WTC11 (cell line): ENCODE measurements at regions not wholly inside any gene's neighbourhood (a gene's known extent, or its start where the extent isn't known, plus 50 kb on each side); places are given as distances from the start of the nearest gene placed in this dataset.

ENCODE experiments used
- ATAC-seq: fragments of 200-7000 bp; cut with Tn5 transposase; 2 replicates; pipeline ENCODE4 v1.10.0; 2021; ENCODE audit warnings: mild to moderate bottlenecking, moderate library complexity
- CTCF ChIA-PET: fragments of 300-600 bp; sonication (Branson Sonifier 250); formaldehyde crosslinking; loops from one replicate; lab custom pipeline; 2021; ENCODE audit warnings: antibody characterized with exemption; lab: Charles Lee
- POLR2A ChIA-PET: fragments of 350-600 bp; sonication (Branson Sonifier 250); formaldehyde crosslinking; loops from one replicate; lab custom pipeline; 2021; ENCODE audit warnings: antibody characterized with exemption; lab: Charles Lee
- DNase-seq: peaks from one replicate; pipeline ENCODE4 v3.0.0; 2021; ENCODE audit warnings: low spot score
- H3K27ac Mint-ChIP-seq: 2 replicates; pipeline ENCODE4 v1.8.0; 2021; ENCODE audit warnings: mixed read lengths
- H3K27me3 Mint-ChIP-seq: 2 replicates; pipeline ENCODE4 v1.8.0; 2021; ENCODE audit warnings: low read depth, mild to moderate bottlenecking, moderate library complexity, mixed read lengths
- H3K36me3 Mint-ChIP-seq: 2 replicates; pipeline ENCODE4 v1.8.0; 2021; ENCODE audit warnings: mixed read lengths
- H3K4me1 Mint-ChIP-seq: 2 replicates; pipeline ENCODE4 v1.8.0; 2022; ENCODE audit warnings: mixed read lengths
- H3K4me3 Mint-ChIP-seq: 2 replicates; pipeline ENCODE4 v1.8.0; 2021; ENCODE audit warnings: mild to moderate bottlenecking, moderate library complexity, mixed read lengths
- H3K9me3 Mint-ChIP-seq: 2 replicates; pipeline ENCODE4 v1.8.0; 2021; ENCODE audit warnings: mixed read lengths
- CREB1 ChIP-seq: sonication (generic); formaldehyde crosslinking; IDR thresholded peaks from 2 replicates; pipeline ENCODE4 v1.8.0; 2023; ENCODE audit warnings: mild to moderate bottlenecking, missing genetic modification reagents
- ETV6 ChIP-seq: sonication (generic); formaldehyde crosslinking; IDR thresholded peaks from 2 replicates; pipeline ENCODE4 v1.8.1; 2022; ENCODE audit warnings: mild to moderate bottlenecking, missing genetic modification reagents
- FOXK1 ChIP-seq: sonication (generic); formaldehyde crosslinking; IDR thresholded peaks from 2 replicates; pipeline ENCODE4 v1.8.0; 2022; ENCODE audit warnings: mild to moderate bottlenecking, moderate library complexity, missing genetic modification reagents
- FOXP1 ChIP-seq: sonication (generic); formaldehyde crosslinking; IDR thresholded peaks from 2 replicates; pipeline ENCODE4 v1.8.0; 2022; ENCODE audit warnings: missing genetic modification reagents, mild to moderate bottlenecking, moderate library complexity, borderline replicate concordance
- NR1H2 ChIP-seq: sonication (generic); formaldehyde crosslinking; IDR thresholded peaks from 2 replicates; pipeline ENCODE4 v1.9.0; 2021; ENCODE audit warnings: mild to moderate bottlenecking, moderate library complexity, missing genetic modification reagents
- NR2C2 ChIP-seq: sonication (generic); formaldehyde crosslinking; IDR thresholded peaks from 2 replicates; pipeline ENCODE4 v1.8.0; 2022; ENCODE audit warnings: mild to moderate bottlenecking, missing genetic modification reagents
- OVOL2 ChIP-seq: fragments of 250-450 bp; sonication (Bioruptor Pico); IDR thresholded peaks from 2 replicates; pipeline ENCODE4 v1.9.0; 2021; ENCODE audit warnings: mild to moderate bottlenecking, borderline replicate concordance
- PRRX2 ChIP-seq: fragments of 250-450 bp; sonication (Bioruptor Pico); IDR thresholded peaks from 2 replicates; pipeline ENCODE4 v1.8.0; 2021; ENCODE audit warnings: mild to moderate bottlenecking
- RORB ChIP-seq: fragments of 250-450 bp; sonication (Bioruptor Pico); IDR thresholded peaks from 2 replicates; pipeline ENCODE4 v1.9.0; 2021; ENCODE audit warnings: mild to moderate bottlenecking
- ZBTB21 ChIP-seq: sonication (generic); formaldehyde crosslinking; IDR thresholded peaks from 2 replicates; pipeline ENCODE4 v1.8.1; 2023; ENCODE audit warnings: mild to moderate bottlenecking, missing genetic modification reagents, borderline replicate concordance
- ZNF232 ChIP-seq: sonication (generic); formaldehyde crosslinking; IDR thresholded peaks from 2 replicates; pipeline ENCODE4 v1.8.0; 2022; ENCODE audit warnings: mild to moderate bottlenecking, missing genetic modification reagents
- ZNF263 ChIP-seq: sonication (generic); formaldehyde crosslinking; IDR thresholded peaks from 2 replicates; pipeline ENCODE4 v1.8.1; 2022; ENCODE audit warnings: low read depth, mild to moderate bottlenecking, moderate library complexity, missing genetic modification reagents
- TF ChIP-seq, protein P1 (sequence below): sonication (generic); formaldehyde crosslinking; IDR thresholded peaks from 2 replicates; pipeline ENCODE4 v1.8.1; 2023; ENCODE audit warnings: mild to moderate bottlenecking, missing genetic modification reagents, moderate library complexity
- TF ChIP-seq, protein P2 (sequence below): sonication (generic); formaldehyde crosslinking; IDR thresholded peaks from 2 replicates; pipeline ENCODE4 v1.8.1; 2022; ENCODE audit warnings: low read depth, mild to moderate bottlenecking, moderate library complexity, missing genetic modification reagents, borderline replicate concordance
- TF ChIP-seq, protein P3 (sequence below): sonication (generic); formaldehyde crosslinking; IDR thresholded peaks from 2 replicates; pipeline ENCODE4 v1.8.1; 2022; ENCODE audit warnings: mild to moderate bottlenecking, missing genetic modification reagents, moderate library complexity, borderline replicate concordance
- TF ChIP-seq, protein P4 (sequence below): sonication (generic); formaldehyde crosslinking; IDR thresholded peaks from 2 replicates; pipeline ENCODE4 v1.8.1; 2022; ENCODE audit warnings: mild to moderate bottlenecking, moderate library complexity, missing genetic modification reagents
- TF ChIP-seq, protein P5 (sequence below): sonication (generic); formaldehyde crosslinking; IDR thresholded peaks from 2 replicates; pipeline ENCODE4 v1.8.0; 2023; ENCODE audit warnings: missing genetic modification reagents
- TF ChIP-seq, protein P6 (sequence below): sonication (generic); formaldehyde crosslinking; IDR thresholded peaks from 2 replicates; pipeline ENCODE4 v1.8.1; 2022; ENCODE audit warnings: low read depth, missing genetic modification reagents, borderline replicate concordance
- TF ChIP-seq, protein P7 (sequence below): sonication (generic); formaldehyde crosslinking; IDR thresholded peaks from 2 replicates; pipeline ENCODE4 v1.8.0; 2022; ENCODE audit warnings: mild to moderate bottlenecking, missing genetic modification reagents
- TF ChIP-seq, protein P8 (sequence below): fragments of 250-450 bp; sonication (Bioruptor Pico); conservative IDR thresholded peaks from 2 replicates; pipeline ENCODE4 v1.9.0; 2021; ENCODE audit warnings: mild to moderate bottlenecking
- TF ChIP-seq, protein P9 (sequence below): fragments of 200-600 bp; IDR thresholded peaks from 2 replicates; pipeline ENCODE4 v1.8.0; 2022; ENCODE audit warnings: antibody characterized with exemption
- TF ChIP-seq, protein P10 (sequence below): sonication (generic); formaldehyde crosslinking; IDR thresholded peaks from 2 replicates; pipeline ENCODE4 v1.8.0; 2022; ENCODE audit warnings: mild to moderate bottlenecking, missing genetic modification reagents
- TF ChIP-seq, protein P11 (sequence below): sonication (generic); formaldehyde crosslinking; IDR thresholded peaks from 2 replicates; pipeline ENCODE4 v1.8.1; 2023; ENCODE audit warnings: mild to moderate bottlenecking, missing genetic modification reagents

DNA sequence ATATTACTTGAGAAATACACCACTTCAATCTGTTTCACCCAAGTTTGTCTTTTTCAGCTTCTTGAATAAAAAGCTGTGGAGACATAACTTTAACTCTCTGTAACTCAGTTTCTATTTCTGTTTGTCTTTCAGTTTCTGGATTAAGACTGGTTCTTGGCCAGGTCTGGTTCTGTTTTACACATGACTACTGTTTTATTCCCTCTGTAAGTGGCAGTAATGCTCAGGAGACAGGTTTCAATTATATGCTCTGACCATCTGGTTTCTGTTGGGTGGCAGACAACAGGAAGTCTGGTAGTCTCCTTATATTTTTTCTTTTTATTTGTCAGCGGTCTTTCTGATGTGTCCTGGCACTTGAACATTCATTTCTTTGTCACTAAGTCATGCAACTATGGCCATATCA is 102.9 kb downstream of the RPS29 start (continued):
- TF ChIP-seq, protein P1, sequence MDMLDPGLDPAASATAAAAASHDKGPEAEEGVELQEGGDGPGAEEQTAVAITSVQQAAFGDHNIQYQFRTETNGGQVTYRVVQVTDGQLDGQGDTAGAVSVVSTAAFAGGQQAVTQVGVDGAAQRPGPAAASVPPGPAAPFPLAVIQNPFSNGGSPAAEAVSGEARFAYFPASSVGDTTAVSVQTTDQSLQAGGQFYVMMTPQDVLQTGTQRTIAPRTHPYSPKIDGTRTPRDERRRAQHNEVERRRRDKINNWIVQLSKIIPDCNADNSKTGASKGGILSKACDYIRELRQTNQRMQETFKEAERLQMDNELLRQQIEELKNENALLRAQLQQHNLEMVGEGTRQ (CRISPR knock-in tag): no peak
- TF ChIP-seq ZNF263 (CRISPR knock-in tag): no peak
- TF ChIP-seq, protein P2, sequence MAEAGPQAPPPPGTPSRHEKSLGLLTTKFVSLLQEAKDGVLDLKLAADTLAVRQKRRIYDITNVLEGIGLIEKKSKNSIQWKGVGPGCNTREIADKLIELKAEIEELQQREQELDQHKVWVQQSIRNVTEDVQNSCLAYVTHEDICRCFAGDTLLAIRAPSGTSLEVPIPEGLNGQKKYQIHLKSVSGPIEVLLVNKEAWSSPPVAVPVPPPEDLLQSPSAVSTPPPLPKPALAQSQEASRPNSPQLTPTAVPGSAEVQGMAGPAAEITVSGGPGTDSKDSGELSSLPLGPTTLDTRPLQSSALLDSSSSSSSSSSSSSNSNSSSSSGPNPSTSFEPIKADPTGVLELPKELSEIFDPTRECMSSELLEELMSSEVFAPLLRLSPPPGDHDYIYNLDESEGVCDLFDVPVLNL (CRISPR knock-in tag): no peak
- TF ChIP-seq ETV6: no peak

DNA sequence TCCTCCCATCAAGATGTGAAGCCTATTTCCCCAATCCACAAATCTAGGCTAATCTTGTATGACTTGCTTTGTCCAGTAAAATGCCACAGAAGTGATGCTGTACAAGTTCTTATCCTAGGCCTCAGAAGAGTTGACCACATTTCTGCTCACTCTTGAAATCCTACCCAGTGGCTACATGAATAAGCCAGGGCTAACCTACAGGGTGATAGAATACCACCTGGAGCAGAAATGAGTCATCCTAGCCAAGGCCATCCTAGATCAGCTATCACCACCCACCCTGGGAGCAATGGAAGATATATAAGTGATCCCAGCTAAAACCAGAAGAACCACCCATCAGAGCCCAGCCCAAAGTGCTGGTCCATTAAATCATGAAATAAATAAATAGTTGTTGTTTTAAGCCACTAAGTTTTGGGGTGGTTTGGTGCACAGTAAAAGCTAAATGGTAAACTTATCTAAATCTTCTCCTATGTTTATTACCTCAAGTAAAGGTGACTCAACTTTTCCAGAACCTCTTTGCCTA is 105.1 kb downstream of the RPS29 start:
- Mint-ChIP-seq H3K4me3 (no peak overlapping the region), H3K27ac (no peak overlapping the region), H3K9me3 (peaks cover 16% of the 10 kb centered on the region), H3K36me3 (peaks cover 6% of the 10 kb centered on the region), H3K4me1 (peaks cover 14% of the 10 kb centered on the region), H3K27me3 (no peaks in the 10 kb centered on the region)
- ChIA-PET POLR2A (no interaction called here), CTCF (no interaction called here)
- DNase-seq (no peak), ATAC-seq (no peak)
- TF ChIP-seq NR2C2 (CRISPR knock-in tag) (no peak), ZNF232 (CRISPR knock-in tag) (no peak), PRRX2 (CRISPR knock-in tag) (no peak), OVOL2 (no peak), FOXK1 (CRISPR knock-in tag) (no peak), NR1H2 (CRISPR knock-in tag) (no peak), ZBTB21 (CRISPR knock-in tag) (no peak), RORB (CRISPR knock-in tag) (no peak), FOXP1 (no peak), CREB1 (CRISPR knock-in tag) (no peak)
- TF ChIP-seq, protein P3, sequence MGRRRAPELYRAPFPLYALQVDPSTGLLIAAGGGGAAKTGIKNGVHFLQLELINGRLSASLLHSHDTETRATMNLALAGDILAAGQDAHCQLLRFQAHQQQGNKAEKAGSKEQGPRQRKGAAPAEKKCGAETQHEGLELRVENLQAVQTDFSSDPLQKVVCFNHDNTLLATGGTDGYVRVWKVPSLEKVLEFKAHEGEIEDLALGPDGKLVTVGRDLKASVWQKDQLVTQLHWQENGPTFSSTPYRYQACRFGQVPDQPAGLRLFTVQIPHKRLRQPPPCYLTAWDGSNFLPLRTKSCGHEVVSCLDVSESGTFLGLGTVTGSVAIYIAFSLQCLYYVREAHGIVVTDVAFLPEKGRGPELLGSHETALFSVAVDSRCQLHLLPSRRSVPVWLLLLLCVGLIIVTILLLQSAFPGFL (CRISPR knock-in tag): no peak
- TF ChIP-seq, protein P4, sequence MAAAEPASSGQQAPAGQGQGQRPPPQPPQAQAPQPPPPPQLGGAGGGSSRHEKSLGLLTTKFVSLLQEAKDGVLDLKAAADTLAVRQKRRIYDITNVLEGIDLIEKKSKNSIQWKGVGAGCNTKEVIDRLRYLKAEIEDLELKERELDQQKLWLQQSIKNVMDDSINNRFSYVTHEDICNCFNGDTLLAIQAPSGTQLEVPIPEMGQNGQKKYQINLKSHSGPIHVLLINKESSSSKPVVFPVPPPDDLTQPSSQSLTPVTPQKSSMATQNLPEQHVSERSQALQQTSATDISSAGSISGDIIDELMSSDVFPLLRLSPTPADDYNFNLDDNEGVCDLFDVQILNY (CRISPR knock-in tag): no peak
- TF ChIP-seq, protein P5, sequence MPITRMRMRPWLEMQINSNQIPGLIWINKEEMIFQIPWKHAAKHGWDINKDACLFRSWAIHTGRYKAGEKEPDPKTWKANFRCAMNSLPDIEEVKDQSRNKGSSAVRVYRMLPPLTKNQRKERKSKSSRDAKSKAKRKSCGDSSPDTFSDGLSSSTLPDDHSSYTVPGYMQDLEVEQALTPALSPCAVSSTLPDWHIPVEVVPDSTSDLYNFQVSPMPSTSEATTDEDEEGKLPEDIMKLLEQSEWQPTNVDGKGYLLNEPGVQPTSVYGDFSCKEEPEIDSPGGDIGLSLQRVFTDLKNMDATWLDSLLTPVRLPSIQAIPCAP: no peak
- TF ChIP-seq, protein P6, sequence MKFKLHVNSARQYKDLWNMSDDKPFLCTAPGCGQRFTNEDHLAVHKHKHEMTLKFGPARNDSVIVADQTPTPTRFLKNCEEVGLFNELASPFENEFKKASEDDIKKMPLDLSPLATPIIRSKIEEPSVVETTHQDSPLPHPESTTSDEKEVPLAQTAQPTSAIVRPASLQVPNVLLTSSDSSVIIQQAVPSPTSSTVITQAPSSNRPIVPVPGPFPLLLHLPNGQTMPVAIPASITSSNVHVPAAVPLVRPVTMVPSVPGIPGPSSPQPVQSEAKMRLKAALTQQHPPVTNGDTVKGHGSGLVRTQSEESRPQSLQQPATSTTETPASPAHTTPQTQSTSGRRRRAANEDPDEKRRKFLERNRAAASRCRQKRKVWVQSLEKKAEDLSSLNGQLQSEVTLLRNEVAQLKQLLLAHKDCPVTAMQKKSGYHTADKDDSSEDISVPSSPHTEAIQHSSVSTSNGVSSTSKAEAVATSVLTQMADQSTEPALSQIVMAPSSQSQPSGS (CRISPR knock-in tag): no peak
- TF ChIP-seq, protein P7, sequence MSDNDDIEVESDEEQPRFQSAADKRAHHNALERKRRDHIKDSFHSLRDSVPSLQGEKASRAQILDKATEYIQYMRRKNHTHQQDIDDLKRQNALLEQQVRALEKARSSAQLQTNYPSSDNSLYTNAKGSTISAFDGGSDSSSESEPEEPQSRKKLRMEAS (CRISPR knock-in tag): no peak
- TF ChIP-seq, protein P8, sequence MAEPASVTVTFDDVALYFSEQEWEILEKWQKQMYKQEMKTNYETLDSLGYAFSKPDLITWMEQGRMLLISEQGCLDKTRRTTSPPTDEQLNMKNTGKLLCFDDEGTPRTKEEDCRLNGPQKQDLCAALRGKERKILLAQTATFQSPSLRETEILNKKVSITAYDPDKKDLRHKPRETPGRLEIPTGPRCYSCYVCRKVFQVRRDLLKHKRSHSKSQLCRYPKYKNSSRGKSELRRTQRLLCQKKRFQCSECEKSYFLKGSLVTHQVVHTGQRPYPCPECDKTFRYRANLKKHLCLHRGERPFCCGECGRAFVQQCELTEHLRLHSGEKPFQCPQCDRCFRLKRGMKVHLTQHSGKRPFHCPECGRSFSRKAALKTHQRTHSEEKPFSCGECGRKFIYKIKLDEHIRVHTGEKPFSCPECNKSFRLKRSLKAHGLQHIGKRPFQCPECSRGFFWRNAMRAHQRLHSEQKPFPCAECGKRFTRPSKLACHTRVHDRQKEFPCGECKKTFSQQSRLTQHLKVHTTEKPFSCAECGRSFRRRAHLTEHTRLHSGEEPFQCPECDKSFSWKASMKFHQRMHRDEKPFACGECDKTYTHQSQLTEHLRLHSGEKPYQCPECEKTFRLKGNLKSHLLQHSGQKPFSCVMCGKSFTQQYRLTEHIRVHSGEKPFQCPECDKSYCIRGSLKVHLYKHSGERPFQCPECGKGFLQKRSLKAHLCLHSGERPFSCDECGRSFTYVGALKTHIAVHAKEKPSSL (CRISPR knock-in tag): no peak
- TF ChIP-seq, protein P9, sequence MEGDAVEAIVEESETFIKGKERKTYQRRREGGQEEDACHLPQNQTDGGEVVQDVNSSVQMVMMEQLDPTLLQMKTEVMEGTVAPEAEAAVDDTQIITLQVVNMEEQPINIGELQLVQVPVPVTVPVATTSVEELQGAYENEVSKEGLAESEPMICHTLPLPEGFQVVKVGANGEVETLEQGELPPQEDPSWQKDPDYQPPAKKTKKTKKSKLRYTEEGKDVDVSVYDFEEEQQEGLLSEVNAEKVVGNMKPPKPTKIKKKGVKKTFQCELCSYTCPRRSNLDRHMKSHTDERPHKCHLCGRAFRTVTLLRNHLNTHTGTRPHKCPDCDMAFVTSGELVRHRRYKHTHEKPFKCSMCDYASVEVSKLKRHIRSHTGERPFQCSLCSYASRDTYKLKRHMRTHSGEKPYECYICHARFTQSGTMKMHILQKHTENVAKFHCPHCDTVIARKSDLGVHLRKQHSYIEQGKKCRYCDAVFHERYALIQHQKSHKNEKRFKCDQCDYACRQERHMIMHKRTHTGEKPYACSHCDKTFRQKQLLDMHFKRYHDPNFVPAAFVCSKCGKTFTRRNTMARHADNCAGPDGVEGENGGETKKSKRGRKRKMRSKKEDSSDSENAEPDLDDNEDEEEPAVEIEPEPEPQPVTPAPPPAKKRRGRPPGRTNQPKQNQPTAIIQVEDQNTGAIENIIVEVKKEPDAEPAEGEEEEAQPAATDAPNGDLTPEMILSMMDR: no peak
- TF ChIP-seq, protein P10, sequence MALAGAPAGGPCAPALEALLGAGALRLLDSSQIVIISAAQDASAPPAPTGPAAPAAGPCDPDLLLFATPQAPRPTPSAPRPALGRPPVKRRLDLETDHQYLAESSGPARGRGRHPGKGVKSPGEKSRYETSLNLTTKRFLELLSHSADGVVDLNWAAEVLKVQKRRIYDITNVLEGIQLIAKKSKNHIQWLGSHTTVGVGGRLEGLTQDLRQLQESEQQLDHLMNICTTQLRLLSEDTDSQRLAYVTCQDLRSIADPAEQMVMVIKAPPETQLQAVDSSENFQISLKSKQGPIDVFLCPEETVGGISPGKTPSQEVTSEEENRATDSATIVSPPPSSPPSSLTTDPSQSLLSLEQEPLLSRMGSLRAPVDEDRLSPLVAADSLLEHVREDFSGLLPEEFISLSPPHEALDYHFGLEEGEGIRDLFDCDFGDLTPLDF: no peak
- TF ChIP-seq, protein P11, sequence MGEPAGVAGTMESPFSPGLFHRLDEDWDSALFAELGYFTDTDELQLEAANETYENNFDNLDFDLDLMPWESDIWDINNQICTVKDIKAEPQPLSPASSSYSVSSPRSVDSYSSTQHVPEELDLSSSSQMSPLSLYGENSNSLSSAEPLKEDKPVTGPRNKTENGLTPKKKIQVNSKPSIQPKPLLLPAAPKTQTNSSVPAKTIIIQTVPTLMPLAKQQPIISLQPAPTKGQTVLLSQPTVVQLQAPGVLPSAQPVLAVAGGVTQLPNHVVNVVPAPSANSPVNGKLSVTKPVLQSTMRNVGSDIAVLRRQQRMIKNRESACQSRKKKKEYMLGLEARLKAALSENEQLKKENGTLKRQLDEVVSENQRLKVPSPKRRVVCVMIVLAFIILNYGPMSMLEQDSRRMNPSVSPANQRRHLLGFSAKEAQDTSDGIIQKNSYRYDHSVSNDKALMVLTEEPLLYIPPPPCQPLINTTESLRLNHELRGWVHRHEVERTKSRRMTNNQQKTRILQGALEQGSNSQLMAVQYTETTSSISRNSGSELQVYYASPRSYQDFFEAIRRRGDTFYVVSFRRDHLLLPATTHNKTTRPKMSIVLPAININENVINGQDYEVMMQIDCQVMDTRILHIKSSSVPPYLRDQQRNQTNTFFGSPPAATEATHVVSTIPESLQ: no peak
